Spleen (tissue), 11 donors: ENCODE measurements at regions not wholly inside any gene's neighbourhood (a gene's known extent, or its start where the extent isn't known, plus 50 kb on each side); places are given as distances from the start of the nearest gene placed in this dataset.
A peak's percentile ranks its signal among the peaks of the same experiment; 100 is the strongest.
"Not testable (repeated sequence)": the region's sequence is repeated elsewhere in the genome, so short reads cannot be mapped to it uniquely, and the experiment has no call there.

Experiments used
- DNase-seq: peaks from one replicate; pipeline ENCODE4 v3.0.0-alpha.2; 2020
- H3K27ac ChIP-seq, 8 donors: fragments of 200-600 bp; sonication (generic) in 7 of 8; 1 replicate in 4 of 8; 2 replicates in 4 of 8; pipeline versions ENCODE4 v1.5.0 to v1.8.0; 2016 to 2021; ENCODE audit warnings: inconsistent platforms in 4 of 8, mild to moderate bottlenecking in 4 of 8, moderate library complexity in 1 of 8
- H3K27me3 ChIP-seq, 7 donors: fragments of 200-600 bp; sonication (generic) in 6 of 7; replicated peaks in 1 of 7; 1 replicate in 4 of 7; 2 replicates in 3 of 7; pipeline versions ENCODE4 v1.5.0 to v1.8.0; 2016 to 2021; ENCODE audit warnings: inconsistent platforms in 3 of 7, mild to moderate bottlenecking in 1 of 7
- H3K36me3 ChIP-seq, 6 donors: fragments of 200-600 bp; sonication (generic) in 5 of 6; 1 replicate in 4 of 6; 2 replicates in 2 of 6; pipeline versions ENCODE4 v1.5.0 to v1.8.0; 2016 to 2021; ENCODE audit warnings: inconsistent platforms in 2 of 6
- H3K4me1 ChIP-seq, 6 donors: fragments of 200-600 bp; sonication (generic) in 5 of 6; 1 replicate in 3 of 6; 2 replicates in 3 of 6; pipeline versions ENCODE4 v1.5.0 to v1.8.0; 2016 to 2021; ENCODE audit warnings: inconsistent platforms in 3 of 6
- H3K4me3 ChIP-seq, 8 donors: fragments of 200-600 bp; sonication (generic) in 7 of 8; 1 replicate in 4 of 8; 2 replicates in 4 of 8; pipeline versions ENCODE4 v1.5.0 to v1.8.0; 2016 to 2021; ENCODE audit warnings: inconsistent platforms in 4 of 8, mild to moderate bottlenecking in 4 of 8, moderate library complexity in 2 of 8
- H3K9me3 ChIP-seq, 8 donors: fragments of 200-600 bp; sonication (generic) in 7 of 8; 1 replicate in 4 of 8; 2 replicates in 4 of 8; pipeline versions ENCODE4 v1.5.0 to v1.8.0; 2016 to 2021; ENCODE audit warnings: inconsistent platforms in 4 of 8
- POLR2AphosphoS5 ChIP-seq, 3 donors: sonication (generic); formaldehyde crosslinking; IDR thresholded peaks; one replicate each; pipeline ENCODE4 v1.5.1; 2017; ENCODE audit warnings: antibody characterized with exemption in 3 of 3
- WGBS, 5 donors: extraction: QIAGEN DNeasy Blood & Tissue Kit in 3 of 5; methylation state at CpG; one replicate each; pipeline versions ENCODE4 v1.1.5 to v1.1.7; 2013 to 2018; 5-methylcytosine and 5-hydroxymethylcytosine counted together
- intact Hi-C: fragments of 100-400 bp; cut with DNase I; formaldehyde crosslinking; loops from one replicate; pipeline ENCODE4 v1.15.0; 2023; ENCODE audit warnings: low total_unique reads
- donor health status: healthy with polysubstance abuse.
- donor health status: DM: no; HTN: no; CAD: no; lungs with moderate emphysema.
- donor health status: DM: no; HTN: no; CAD: no.
- donor health status: Bipolar disorder and iron deficiency.
- donor health status: healthy.
- donor health status: DM: no; HTN: no; CAD: no.
- donor health status: DM: yes; HTN: yes; CAD: no.

DNA sequence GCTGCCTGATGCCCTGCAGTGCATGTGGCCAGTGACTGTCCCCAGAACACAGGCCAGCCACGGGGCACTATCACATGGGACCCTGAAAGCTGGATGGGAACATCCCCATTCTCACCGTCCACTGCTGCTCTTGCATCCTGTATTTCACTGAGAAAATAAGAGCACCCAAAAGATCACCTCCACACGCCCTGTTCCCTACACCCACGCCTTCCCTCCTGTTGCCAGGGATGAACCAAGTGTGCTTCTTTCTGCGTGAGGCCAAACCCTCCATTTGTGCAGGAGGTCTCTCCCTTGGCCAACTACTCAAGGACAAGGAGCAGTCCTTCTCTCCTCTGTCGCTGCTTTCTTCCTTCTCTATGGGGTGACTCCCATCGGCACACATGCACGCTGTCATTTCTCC is 118.3 kb downstream of the LRRC37A3 start:
- intact Hi-C loops, H3K4me3 ChIP-seq, H3K27ac ChIP-seq, H3K27me3 ChIP-seq, DNase-seq, H3K9me3 ChIP-seq: not testable (repeated sequence)
- Histone ChIP-seq H3K36me3 (peaks cover 0 to 82% (median 14%) of the 10 kb centered on the region in 6 donors), H3K4me1 (peaks cover 0 to 21% (median 10%) of the 10 kb centered on the region in 6 donors)
- 88 to 97% (median 94%) methylated on average over 6 to 7 of the region's 8 CpGs for WGBS, 5 donors

DNA sequence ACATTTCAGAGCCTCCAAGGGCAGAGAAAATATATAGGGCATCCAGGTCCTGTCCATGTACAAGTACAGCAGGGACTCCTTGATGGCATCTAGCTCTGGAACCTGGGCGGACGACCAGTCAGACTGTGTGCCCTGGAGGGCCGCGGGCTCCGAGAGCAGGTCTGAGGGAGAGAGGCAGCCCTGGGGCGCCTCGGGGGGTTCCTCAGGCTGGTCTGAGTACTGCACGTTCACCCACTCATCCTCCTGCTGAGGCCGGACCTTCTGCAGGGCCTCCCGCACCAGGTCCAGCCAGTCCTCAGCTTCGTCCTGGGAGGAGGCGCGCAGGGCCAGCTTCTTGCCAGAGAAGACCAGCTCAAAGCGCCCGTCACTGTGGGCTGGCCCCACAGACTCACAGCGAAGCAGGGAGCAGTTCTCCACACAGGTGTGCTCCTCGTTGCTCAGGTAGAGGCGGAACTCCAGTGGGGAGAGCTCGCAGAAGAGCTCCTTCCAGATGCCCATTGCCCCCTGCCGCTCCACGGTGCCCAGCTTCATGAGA is 118.8 kb downstream of the LRRC37A3 start:
- H3K4me3 ChIP-seq, intact Hi-C loops, H3K9me3 ChIP-seq, DNase-seq, H3K27ac ChIP-seq, H3K27me3 ChIP-seq: not testable (repeated sequence)
- peaks cover 0 to 21% (median 10%) of the 10 kb centered on the region in 6 donors for H3K4me1 ChIP-seq
- TF ChIP-seq POLR2AphosphoS5 (IDR thresholded peaks at IDR 0.05): peak in 1 of 3 donors; percentile 10
- H3K36me3 ChIP-seq: peaks cover 0 to 84% (median 14%) of the 10 kb centered on the region in 6 donors
- 87 to 95% (median 94%) methylated on average over 3 to 21 of the region's 21 CpGs for WGBS, 5 donors

DNA sequence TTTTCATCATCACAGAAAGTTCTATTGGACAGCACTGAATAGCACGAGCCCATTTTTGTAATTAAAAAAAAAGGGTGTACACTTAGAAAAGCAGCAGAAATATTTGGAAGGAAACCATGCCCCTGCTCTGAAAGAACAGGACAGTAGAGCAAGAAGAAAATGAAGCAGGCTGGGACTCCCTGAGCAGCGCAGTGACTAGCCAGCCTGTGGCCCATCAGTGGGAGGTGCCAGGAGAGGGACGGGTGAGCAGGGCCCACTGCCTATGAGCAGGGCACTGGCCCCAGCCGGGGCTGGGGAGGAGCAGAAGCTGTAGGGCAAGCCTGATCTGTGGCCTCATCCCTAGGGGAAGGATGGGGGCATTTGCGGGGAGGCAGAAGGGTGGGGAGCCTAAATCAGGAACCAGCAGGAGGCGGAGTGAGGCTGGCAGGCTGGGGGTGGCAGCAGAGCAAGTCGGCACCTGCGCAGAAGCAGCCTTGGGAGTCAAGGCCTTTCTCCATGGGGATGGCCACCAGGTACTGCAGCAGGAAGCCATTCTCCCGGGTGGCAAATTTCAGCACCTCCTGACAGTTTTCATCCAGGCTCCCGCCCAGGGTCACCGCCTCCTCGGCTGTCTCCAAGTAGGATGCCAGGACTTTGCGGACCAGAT is 119.6 kb downstream of the LRRC37A3 start:
- H3K27me3 ChIP-seq, intact Hi-C loops, DNase-seq, H3K4me3 ChIP-seq, H3K9me3 ChIP-seq, H3K27ac ChIP-seq: not testable (repeated sequence)
- Histone ChIP-seq H3K4me1 (peaks cover 0 to 28% (median 10%) of the 10 kb centered on the region in 6 donors), H3K36me3 (peaks cover 0 to 85% (median 14%) of the 10 kb centered on the region in 6 donors)
- 70 to 88% (median 77%) methylated on average over 6 to 12 of the region's 13 CpGs for WGBS, 5 donors

DNA sequence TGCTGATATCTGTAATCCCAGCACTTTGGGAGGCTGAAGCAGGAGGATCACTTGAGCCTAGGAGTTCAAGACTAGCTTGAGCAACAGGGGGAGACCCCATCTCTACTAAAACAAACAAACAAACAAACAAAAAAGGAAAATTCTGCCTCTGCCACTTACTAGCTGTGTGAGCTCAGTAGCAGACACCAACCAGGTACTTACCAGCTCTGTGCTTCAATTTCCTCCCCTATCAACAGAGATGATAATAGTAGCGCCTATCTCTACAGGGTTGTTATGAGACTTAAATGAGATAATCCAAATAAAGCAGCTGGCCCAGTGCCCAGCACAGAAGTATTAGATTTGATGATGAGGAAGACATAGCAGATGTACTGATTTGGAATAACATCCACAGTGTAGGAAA is 120.3 kb downstream of the LRRC37A3 start:
- Histone ChIP-seq H3K36me3 (peaks cover 0 to 85% (median 14%) of the 10 kb centered on the region in 6 donors), H3K4me1 (peaks cover 0 to 34% (median 10%) of the 10 kb centered on the region in 6 donors)
- intact Hi-C loops, H3K27me3 ChIP-seq, H3K4me3 ChIP-seq, H3K9me3 ChIP-seq, DNase-seq, H3K27ac ChIP-seq: not testable (repeated sequence)
- WGBS, 5 donors: 75 to 93% (median 79%) methylated on average over 1 of the region's 1 CpG

- intact Hi-C loops, H3K27me3 ChIP-seq, H3K27ac ChIP-seq, H3K4me3 ChIP-seq, H3K9me3 ChIP-seq: not testable (repeated sequence)
- Histone ChIP-seq H3K36me3 (peaks cover 0 to 84% (median 14%) of the 10 kb centered on the region in 6 donors), H3K4me1 (peaks cover 0 to 39% (median 11%) of the 10 kb centered on the region in 6 donors)
- peak; percentile 78 for DNase-seq
- WGBS, 5 donors: 11 to 21% (median 17%) methylated on average over 1 to 5 of the region's 5 CpGs; no CpG with 5 or more reads in 1 of the 5 donors
- TF ChIP-seq POLR2AphosphoS5 (IDR thresholded peaks at IDR 0.05): peak in 2 of 3 donors; percentile 3 to 58
Observed at GRCh38 chr17:64798489-64798790, 120.8 kb downstream of the LRRC37A3 start.

DNA sequence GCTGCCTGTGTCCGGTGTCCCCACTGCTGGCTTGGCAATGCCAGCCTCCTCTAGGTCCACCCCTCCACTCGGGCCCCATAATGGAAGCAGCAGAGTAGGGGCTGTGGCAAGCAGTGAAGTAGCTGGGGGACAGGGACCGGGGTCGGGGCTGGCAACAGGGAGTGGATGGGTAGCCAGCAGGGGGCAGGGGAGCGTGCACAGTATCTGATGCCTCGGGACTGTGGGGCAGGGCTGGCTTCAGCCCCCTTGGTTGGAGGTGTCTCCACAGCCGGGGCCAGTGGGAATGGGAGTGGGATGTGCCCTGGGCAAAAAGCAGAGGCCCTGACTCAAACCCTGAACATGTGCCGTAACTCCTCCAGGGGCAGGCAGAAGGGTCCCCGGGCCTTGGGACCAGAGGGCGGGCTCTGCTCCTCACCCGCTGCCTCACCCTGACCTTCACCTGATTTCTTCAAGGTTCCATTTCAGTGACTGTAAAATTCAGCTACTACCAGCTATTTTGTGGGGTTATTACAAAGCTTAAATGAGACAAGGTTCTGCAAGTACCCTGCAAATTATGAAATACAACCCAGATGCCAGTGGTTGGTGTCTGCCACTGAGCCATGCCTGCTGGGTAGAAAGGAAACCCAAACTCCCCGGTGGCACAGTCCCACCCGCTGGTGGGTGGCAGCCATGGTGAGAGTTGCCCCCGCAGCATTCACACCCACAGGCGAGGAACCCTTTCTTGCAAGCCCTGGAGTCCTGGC is 121.4 kb downstream of the LRRC37A3 start:
- H3K36me3 ChIP-seq: peaks cover 0 to 81% (median 8%) of the 10 kb centered on the region in 6 donors
- peak overlapping the region in 1 of 8 donors; percentile 33 for H3K27ac ChIP-seq
- H3K4me3 ChIP-seq, H3K27me3 ChIP-seq, H3K9me3 ChIP-seq, intact Hi-C loops: not testable (repeated sequence)
- 60 to 76% (median 70%) methylated on average over 2 to 13 of the region's 15 CpGs for WGBS, 5 donors
- H3K4me1 ChIP-seq: peaks cover 0 to 44% (median 16%) of the 10 kb centered on the region in 6 donors
- DNase-seq: peak; percentile 78

- H3K36me3 ChIP-seq: peaks cover 0 to 83% (median 12%) of the 10 kb centered on the region in 6 donors
- intact Hi-C loops, H3K9me3 ChIP-seq, H3K4me3 ChIP-seq, H3K27me3 ChIP-seq, DNase-seq: not testable (repeated sequence)
- WGBS, 5 donors: 88 to 100% (median 100%) methylated on average over 1 of the region's 1 CpG
- H3K27ac ChIP-seq: peak overlapping the region in 2 of 8 donors; percentile 70 to 84
- H3K4me1 ChIP-seq: peaks cover 0 to 58% (median 21%) of the 10 kb centered on the region in 6 donors
Observed at GRCh38 chr17:64795342-64795741, 123.9 kb downstream of the LRRC37A3 start.

- H3K27ac ChIP-seq: peak overlapping the region in 5 of 8 donors; percentile 35 to 84 (median 70)
- DNase-seq: peak; percentile 72
- H3K27me3 ChIP-seq, H3K4me3 ChIP-seq, H3K9me3 ChIP-seq, intact Hi-C loops: not testable (repeated sequence)
- peaks cover 0 to 80% (median 10%) of the 10 kb centered on the region in 6 donors for H3K36me3 ChIP-seq
- 64 to 88% (median 80%) methylated on average over 15 to 16 of the region's 16 CpGs for WGBS, 5 donors
- peaks cover 0 to 57% (median 21%) of the 10 kb centered on the region in 6 donors for H3K4me1 ChIP-seq
Observed at GRCh38 chr17:64794548-64795274, 124.6 kb downstream of the LRRC37A3 start.

GRCh38 chr17:64794113-64794512 is 125.2 kb downstream of the LRRC37A3 start:
- Histone ChIP-seq H3K36me3 (peaks cover 0 to 80% (median 10%) of the 10 kb centered on the region in 6 donors), H3K4me1 (peaks cover 0 to 51% (median 21%) of the 10 kb centered on the region in 6 donors), H3K27ac (peak overlapping the region in 6 of 8 donors; percentile 35 to 84 (median 66))
- H3K9me3 ChIP-seq, H3K4me3 ChIP-seq, intact Hi-C loops, H3K27me3 ChIP-seq, DNase-seq: not testable (repeated sequence)
- 86 to 98% (median 90%) methylated on average over 4 of the region's 4 CpGs for WGBS, 5 donors
